ENCODE measurements at regions not wholly inside any gene's neighbourhood (a gene's known extent, or its start where the extent isn't known, plus 50 kb on each side); places are given as distances from the start of the nearest gene placed in this dataset.

GRCh38 chr15:77689821-77690220, 57.1 kb upstream of the LINGO1 start:
- TF ChIP-seq CTCF (IDR thresholded peaks at IDR 0.05) (no peak), EZH2 (IDR thresholded peaks at IDR 0.05; ENCODE audit: borderline replicate concordance, insufficient read depth, low read depth, low read length, poor library complexity, severe bottlenecking) (no peak)

All from B cell (primary cell).